ENCODE measurements at regions not wholly inside any gene's neighbourhood (a gene's known extent, or its start where the extent isn't known, plus 50 kb on each side); places are given as distances from the start of the nearest gene placed in this dataset.

- TF ChIP-seq ZNF114 (CRISPR knock-in tag; IDR thresholded peaks at IDR 0.05) (no peak), EZH2phosphoT487 (IDR thresholded peaks at IDR 0.05; ENCODE audit: unreplicated experiment) (no peak), STAT1 (IDR thresholded peaks at IDR 0.05; ENCODE audit: unreplicated experiment) (no peak), EZH2 (IDR thresholded peaks at IDR 0.05; ENCODE audit: low read depth, unreplicated experiment) (no peak), JUNB (IDR thresholded peaks at IDR 0.05; ENCODE audit: unreplicated experiment) (no peak)
Measured at GRCh38 chr3:171535799-171536198, 75.6 kb upstream of the TNIK start (continued).

- peaks cover 6% of the 10 kb centered on the region; the same call in 1 of the 2 replicates for H3K4me1 ChIP-seq (ENCODE audit: insufficient read depth)
- H3K27me3 Mint-ChIP-seq (ENCODE audit: insufficient read depth, low read depth, poor library complexity): no peaks in the 10 kb centered on the region
Measured at GRCh38 chr3:171535133-171535532, 74.9 kb upstream of the TNIK start.

More at GRCh38 chr3:171535133-171535532, 74.9 kb upstream of the TNIK start:
- 0 out of 3 replicates have a peak, but pooled peaks cover 3% of the 10 kb centered on the region for H3K36me3 Mint-ChIP-seq (ENCODE audit: low read depth)
- Histone ChIP-seq H3K4me3 (no peak overlapping the region), H3K27me3 (ENCODE audit: insufficient read depth) (no peaks in the 10 kb centered on the region), H3K9me2 (ENCODE audit: insufficient read depth) (peaks cover 14% of the 10 kb centered on the region), H3K4me2 (no peak overlapping the region), H4K20me1 (replicated peaks; ENCODE audit: insufficient read depth) (no peaks in the 10 kb centered on the region), H3K36me3 (ENCODE audit: insufficient read depth) (no peaks in the 10 kb centered on the region), H3K27ac (ENCODE audit: low read depth) (no peak overlapping the region), H3K79me2 (replicated peaks; ENCODE audit: insufficient read depth) (no peaks in the 10 kb centered on the region), H2AFZ (no peak overlapping the region), H3F3A (replicated peaks; ENCODE audit: low read depth) (no peaks in the 10 kb centered on the region)
- H3K4me3 Mint-ChIP-seq: no peak overlapping the region
- no peak overlapping the region for H3K27ac Mint-ChIP-seq
- ATAC-seq (no peak), DNase-seq (ENCODE audit: low spot score) (no peak)
- H3K9me3 Mint-ChIP-seq: peaks cover 3% of the 10 kb centered on the region; the same call in 2 of the 3 replicates
- TF ChIP-seq CREB1 (CRISPR knock-in tag; IDR thresholded peaks at IDR 0.05; ENCODE audit: low read depth) (no peak), STAT1 (IDR thresholded peaks at IDR 0.05; ENCODE audit: unreplicated experiment) (no peak), POLR2AphosphoS5 (IDR thresholded peaks at IDR 0.05; ENCODE audit: low read depth) (no peak), JUNB (IDR thresholded peaks at IDR 0.05; ENCODE audit: unreplicated experiment) (no peak), ZNF114 (CRISPR knock-in tag; IDR thresholded peaks at IDR 0.05) (no peak), NANOG (IDR thresholded peaks at IDR 0.05; ENCODE audit: borderline replicate concordance) (no peak), REST (IDR thresholded peaks at IDR 0.05; ENCODE audit: unreplicated experiment) (no peak), EZH2 (IDR thresholded peaks at IDR 0.05; ENCODE audit: low read depth, unreplicated experiment) (no peak), CTCF (conservative IDR thresholded peaks at IDR 0.05; ENCODE audit: low read depth in 2 of 2) (no peak), ETS1 (IDR thresholded peaks at IDR 0.05) (no peak), ZNF462 (CRISPR knock-in tag; IDR thresholded peaks at IDR 0.05) (no peak), ZNF331 (CRISPR knock-in tag; IDR thresholded peaks at IDR 0.05; ENCODE audit: low read depth) (no peak), EZH2phosphoT487 (IDR thresholded peaks at IDR 0.05; ENCODE audit: unreplicated experiment) (no peak)
- peaks cover 12% of the 10 kb centered on the region for H3K4me1 Mint-ChIP-seq

All from GM23338 (cell line).